Breast epithelium (tissue), 3 donors: ENCODE measurements at regions not wholly inside any gene's neighbourhood (a gene's known extent, or its start where the extent isn't known, plus 50 kb on each side); places are given as distances from the start of the nearest gene placed in this dataset.
"Not testable (repeated sequence)": the region's sequence is repeated elsewhere in the genome, so short reads cannot be mapped to it uniquely, and the experiment has no call there.

ENCODE experiments used
- POLR2A ChIP-seq: fragments of 450-650 bp; IDR thresholded peaks from one replicate; pipeline ENCODE4 v1.6.1; 2016; ENCODE audit warnings: antibody characterized with exemption, mild to moderate bottlenecking, moderate library complexity
- TF ChIP-seq, protein P1 (sequence below), 3 donors: fragments of 450-650 bp; IDR thresholded peaks; one replicate each; pipeline ENCODE4 v1.5.1; 2016 to 2017; ENCODE audit warnings: antibody characterized with exemption in 3 of 3, mild to moderate bottlenecking in 3 of 3, moderate library complexity in 3 of 3

DNA sequence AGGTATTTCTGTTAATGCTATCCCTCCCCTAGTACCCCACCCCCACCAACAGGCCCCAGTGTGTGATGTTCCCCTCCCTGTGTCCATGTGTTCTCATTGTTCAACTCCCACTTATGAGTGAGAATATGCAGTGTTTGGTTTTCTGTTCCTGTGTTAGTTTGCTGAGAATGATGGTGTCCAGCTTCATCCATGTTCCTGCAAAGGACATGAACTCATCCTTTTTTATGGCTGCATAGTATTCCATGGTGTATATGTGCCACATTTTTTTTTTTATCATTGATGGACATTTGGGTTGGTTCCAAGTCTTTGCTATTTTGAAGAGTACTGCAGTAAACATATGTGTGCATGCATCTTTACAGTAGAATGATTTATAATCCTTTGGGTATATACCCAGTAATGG lies 430.5 kb upstream of the CD180 start:
- TF ChIP-seq POLR2A = not testable (repeated sequence)
- TF ChIP-seq, protein P1, sequence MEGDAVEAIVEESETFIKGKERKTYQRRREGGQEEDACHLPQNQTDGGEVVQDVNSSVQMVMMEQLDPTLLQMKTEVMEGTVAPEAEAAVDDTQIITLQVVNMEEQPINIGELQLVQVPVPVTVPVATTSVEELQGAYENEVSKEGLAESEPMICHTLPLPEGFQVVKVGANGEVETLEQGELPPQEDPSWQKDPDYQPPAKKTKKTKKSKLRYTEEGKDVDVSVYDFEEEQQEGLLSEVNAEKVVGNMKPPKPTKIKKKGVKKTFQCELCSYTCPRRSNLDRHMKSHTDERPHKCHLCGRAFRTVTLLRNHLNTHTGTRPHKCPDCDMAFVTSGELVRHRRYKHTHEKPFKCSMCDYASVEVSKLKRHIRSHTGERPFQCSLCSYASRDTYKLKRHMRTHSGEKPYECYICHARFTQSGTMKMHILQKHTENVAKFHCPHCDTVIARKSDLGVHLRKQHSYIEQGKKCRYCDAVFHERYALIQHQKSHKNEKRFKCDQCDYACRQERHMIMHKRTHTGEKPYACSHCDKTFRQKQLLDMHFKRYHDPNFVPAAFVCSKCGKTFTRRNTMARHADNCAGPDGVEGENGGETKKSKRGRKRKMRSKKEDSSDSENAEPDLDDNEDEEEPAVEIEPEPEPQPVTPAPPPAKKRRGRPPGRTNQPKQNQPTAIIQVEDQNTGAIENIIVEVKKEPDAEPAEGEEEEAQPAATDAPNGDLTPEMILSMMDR (IDR thresholded peaks at IDR 0.05) = not testable (repeated sequence)
